ENCODE measurements at regions not wholly inside any gene's neighbourhood (a gene's known extent, or its start where the extent isn't known, plus 50 kb on each side); places are given as distances from the start of the nearest gene placed in this dataset.

- no peak for TF ChIP-seq POLR2A (IDR thresholded peaks at IDR 0.05)
- TF ChIP-seq CTCF (IDR thresholded peaks at IDR 0.05): no peak
Measured at GRCh38 chr7:36048902-36049240, 104.2 kb upstream of the EEPD1 start.
